ENCODE measurements at regions not wholly inside any gene's neighbourhood (a gene's known extent, or its start where the extent isn't known, plus 50 kb on each side); places are given as distances from the start of the nearest gene placed in this dataset.

- DNase-seq (ENCODE audit: insufficient read length, low spot score) (no peak), FAIRE-seq (no peak)
These were observed 163.6 kb downstream of the ZDHHC21 start for GRCh38 chr9:14529629-14530028.

GRCh38 chr9:14529054-14529453 is 164.2 kb downstream of the ZDHHC21 start:
- FAIRE-seq: no peak
- DNase-seq (ENCODE audit: insufficient read length, low spot score): no peak
- no peak for TF ChIP-seq POLR2A (IDR thresholded peaks at IDR 0.05; ENCODE audit: low read depth, low read length)

More at GRCh38 chr9:14529629-14530028, 163.6 kb downstream of the ZDHHC21 start:
- TF ChIP-seq POLR2A (IDR thresholded peaks at IDR 0.05; ENCODE audit: low read depth, low read length): no peak

GRCh38 chr9:14526504-14526903 is 166.7 kb downstream of the ZDHHC21 start:
- no peak for FAIRE-seq
- DNase-seq (ENCODE audit: insufficient read length, low spot score): no peak
- no peak for TF ChIP-seq POLR2A (IDR thresholded peaks at IDR 0.05; ENCODE audit: low read depth, low read length)

GRCh38 chr9:14525856-14526255 is 167.4 kb downstream of the ZDHHC21 start:
- FAIRE-seq: no peak
- no peak for TF ChIP-seq POLR2A (IDR thresholded peaks at IDR 0.05; ENCODE audit: low read depth, low read length)
- no peak for DNase-seq (ENCODE audit: insufficient read length, low spot score)

- no peak for DNase-seq (ENCODE audit: insufficient read length, low spot score)
- no peak for TF ChIP-seq POLR2A (IDR thresholded peaks at IDR 0.05; ENCODE audit: low read depth, low read length)
- no peak for FAIRE-seq
These were observed 168.2 kb downstream of the ZDHHC21 start for GRCh38 chr9:14524873-14525515.

- TF ChIP-seq POLR2A (IDR thresholded peaks at IDR 0.05; ENCODE audit: low read depth, low read length): no peak
- DNase-seq (ENCODE audit: insufficient read length, low spot score): no peak
- no peak for FAIRE-seq
These were observed 169.7 kb downstream of the ZDHHC21 start for GRCh38 chr9:14523545-14523944.

GRCh38 chr9:14522627-14523379 is 170.4 kb downstream of the ZDHHC21 start:
- FAIRE-seq (no peak), DNase-seq (ENCODE audit: insufficient read length, low spot score) (no peak)
- no peak for TF ChIP-seq POLR2A (IDR thresholded peaks at IDR 0.05; ENCODE audit: low read depth, low read length)

- FAIRE-seq (no peak), DNase-seq (ENCODE audit: insufficient read length, low spot score) (no peak)
- TF ChIP-seq POLR2A (IDR thresholded peaks at IDR 0.05; ENCODE audit: low read depth, low read length): no peak
These were observed 172.9 kb downstream of the ZDHHC21 start for GRCh38 chr9:14520341-14520740.

GRCh38 chr9:14517154-14517906 is 175.9 kb downstream of the ZDHHC21 start:
- TF ChIP-seq POLR2A (IDR thresholded peaks at IDR 0.05; ENCODE audit: low read depth, low read length): no peak
- FAIRE-seq (no peak), DNase-seq (ENCODE audit: insufficient read length, low spot score) (no peak)

- no peak for TF ChIP-seq POLR2A (IDR thresholded peaks at IDR 0.05; ENCODE audit: low read depth, low read length)
- FAIRE-seq (no peak), DNase-seq (ENCODE audit: insufficient read length, low spot score) (no peak)
These were observed 176.6 kb downstream of the ZDHHC21 start for GRCh38 chr9:14516656-14517055.

GRCh38 chr9:14515571-14516198 is 177.5 kb downstream of the ZDHHC21 start:
- no peak for TF ChIP-seq POLR2A (IDR thresholded peaks at IDR 0.05; ENCODE audit: low read depth, low read length)
- FAIRE-seq (no peak), DNase-seq (ENCODE audit: insufficient read length, low spot score) (no peak)

- no peak for FAIRE-seq
- TF ChIP-seq POLR2A (IDR thresholded peaks at IDR 0.05; ENCODE audit: low read depth, low read length): no peak
These were observed 178.2 kb downstream of the ZDHHC21 start for GRCh38 chr9:14515049-14515448.

GRCh38 chr9:14512942-14513341 is 180.3 kb downstream of the ZDHHC21 start:
- DNase-seq (ENCODE audit: insufficient read length, low spot score) (no peak), FAIRE-seq (no peak)
- TF ChIP-seq POLR2A (IDR thresholded peaks at IDR 0.05; ENCODE audit: low read depth, low read length): no peak

More at GRCh38 chr9:14515049-14515448, 178.2 kb downstream of the ZDHHC21 start:
- no peak for DNase-seq (ENCODE audit: insufficient read length, low spot score)

- FAIRE-seq (no peak), DNase-seq (ENCODE audit: insufficient read length, low spot score) (no peak)
- no peak for TF ChIP-seq POLR2A (IDR thresholded peaks at IDR 0.05; ENCODE audit: low read depth, low read length)
These were observed 181.8 kb downstream of the ZDHHC21 start for GRCh38 chr9:14511452-14511851.
